ENCODE measurements at regions not wholly inside any gene's neighbourhood (a gene's known extent, or its start where the extent isn't known, plus 50 kb on each side); places are given as distances from the start of the nearest gene placed in this dataset.

GRCh38 chr4:74638689-74639088 lies 155.6 kb downstream of the BTC start:
- TF ChIP-seq POLR2A (IDR thresholded peaks at IDR 0.05) (no peak), CTCF (IDR thresholded peaks at IDR 0.05) (no peak)
